A549 (cell line): ENCODE measurements at regions not wholly inside any gene's neighbourhood (a gene's known extent, or its start where the extent isn't known, plus 50 kb on each side); places are given as distances from the start of the nearest gene placed in this dataset.

Experiments used
- ATAC-seq, 2 experiments: fragments of 200-7000 bp in 1 of 2; fragments of >200 bp in 1 of 2; cut with Nextera tagmentation in 1 of 2; cut with Tn5 transposase in 1 of 2; 3 replicates each; pipeline versions ENCODE4 v1.8.0 to v1.9.1; 2018 to 2020; ENCODE audit warnings: mild to moderate bottlenecking in 1 of 2, moderate library complexity in 1 of 2
- CTCF ChIA-PET: fragments of 300-600 bp; sonication (Branson Sonifier 250); formaldehyde crosslinking; extraction: SDS; loops from one replicate; lab custom pipeline; 2021; ENCODE audit warnings: antibody characterized with exemption, inconsistent platforms; lab: Yijun Ruan, JAX
- POLR2A ChIA-PET: fragments of 350-600 bp; formaldehyde crosslinking; extraction: SDS; loops from one replicate; lab custom pipeline; 2021; ENCODE audit warnings: antibody characterized with exemption, inconsistent platforms; lab: Yijun Ruan, JAX
- DNase-seq, 2 experiments: peaks; one replicate each; pipeline versions ENCODE4 v3.0.0 to v3.0.0-alpha.2; 2011 to 2016; ENCODE audit warnings: low read depth in 1 of 2, low spot score in 1 of 2
- FAIRE-seq: peaks from 2 replicates; lab custom pipeline; 2011; peaks lifted over from hg19 to GRCh38; lab: Jason Lieb, UNC
- H3K27ac ChIP-seq, 2 experiments: fragments of >200 bp; sonication (Bioruptor Twin); formaldehyde crosslinking; 3 replicates each; pipeline ENCODE4 v1.5.1; 2016 to 2017
- H3K4me1 ChIP-seq: fragments of >200 bp; sonication (Bioruptor Twin); formaldehyde crosslinking; 3 replicates; pipeline ENCODE4 v1.6.1; 2016
- H3K4me2 ChIP-seq: fragments of >200 bp; sonication (Bioruptor Twin); formaldehyde crosslinking; 3 replicates; pipeline ENCODE4 v1.6.1; 2016
- H3K4me3 ChIP-seq: fragments of >200 bp; sonication (Bioruptor Twin); formaldehyde crosslinking; 3 replicates; pipeline ENCODE4 v1.5.1; 2016
- H3K9me3 ChIP-seq: fragments of >200 bp; sonication (Bioruptor Twin); formaldehyde crosslinking; 3 replicates; pipeline ENCODE4 v1.6.1; 2016
- CHD2 ChIP-seq: fragments of 150-350 bp; IDR thresholded peaks from 2 replicates; pipeline ENCODE4 v1.6.1; 2014; ENCODE audit warnings: low read length; ENCODE audit not compliant: partially characterized antibody
- E2F6 ChIP-seq: IDR thresholded peaks from 2 replicates; pipeline ENCODE4 v1.6.1; 2012; ENCODE audit warnings: low read depth, borderline replicate concordance
- ELK1 ChIP-seq: fragments of 150-350 bp; IDR thresholded peaks from 2 replicates; pipeline ENCODE4 v1.6.1; 2014; ENCODE audit warnings: low read depth, mild to moderate bottlenecking, low read length
- FOSB ChIP-seq: fragments of 250-450 bp; sonication (Bioruptor Pico); IDR thresholded peaks from 2 replicates; pipeline ENCODE4 v1.5.0; 2020; ENCODE audit warnings: mild to moderate bottlenecking, moderate library complexity
- HES2 ChIP-seq: fragments of >200 bp; sonication (Bioruptor Twin); formaldehyde crosslinking; IDR thresholded peaks from 2 replicates; pipeline ENCODE4 v1.6.1; 2016
- HMGXB4 ChIP-seq: fragments of 250-450 bp; sonication (Bioruptor Pico); IDR thresholded peaks from 2 replicates; pipeline ENCODE4 v1.5.0; 2021; ENCODE audit warnings: mild to moderate bottlenecking, moderate library complexity, borderline replicate concordance
- HOXB5 ChIP-seq: fragments of 250-450 bp; sonication (Bioruptor Pico); IDR thresholded peaks from 2 replicates; pipeline ENCODE4 v1.5.0; 2020; ENCODE audit warnings: mild to moderate bottlenecking, moderate library complexity
- NR3C1 ChIP-seq: fragments of >200 bp; sonication (Bioruptor Twin); formaldehyde crosslinking; IDR thresholded peaks from 3 replicates; pipeline ENCODE4 v1.6.1; 2017
- POLR2AphosphoS2 ChIP-seq: conservative IDR thresholded peaks from 2 replicates; pipeline ENCODE4 v1.6.1; 2012; ENCODE audit warnings: low read length, improper control_type of control experiment, inconsistent platforms
- RARB ChIP-seq: fragments of 250-450 bp; sonication (Bioruptor Pico); IDR thresholded peaks from 2 replicates; pipeline ENCODE4 v1.8.0; 2021; ENCODE audit warnings: mild to moderate bottlenecking, moderate library complexity
- RFX5 ChIP-seq: fragments of 450-650 bp; IDR thresholded peaks from 2 replicates; pipeline ENCODE4 v1.7.1; 2014; ENCODE audit warnings: antibody characterized with exemption, mild to moderate bottlenecking, moderate library complexity
- USF2 ChIP-seq: fragments of 450-650 bp; IDR thresholded peaks from 2 replicates; pipeline ENCODE4 v1.6.1; 2014; ENCODE audit warnings: antibody characterized with exemption
- ZNF302 ChIP-seq: fragments of 250-450 bp; sonication (Bioruptor Pico); IDR thresholded peaks from 2 replicates; pipeline ENCODE4 v1.9.0; 2021; ENCODE audit warnings: inconsistent platforms, mild to moderate bottlenecking, moderate library complexity
- ZSCAN20 ChIP-seq: fragments of 250-450 bp; sonication (Bioruptor Pico); IDR thresholded peaks from 2 replicates; pipeline ENCODE4 v1.8.0; 2022; ENCODE audit warnings: mild to moderate bottlenecking, moderate library complexity
- WGBS: methylation state at CpG from one replicate; pipeline ENCODE4 v1.1.6; 2017; ENCODE audit errors: missing lambda C conversion rate; 5-methylcytosine and 5-hydroxymethylcytosine counted together

- Histone ChIP-seq H3K9me3 (no peaks in the 10 kb centered on the region), H3K4me1 (peaks cover 27% of the 10 kb centered on the region), H3K4me2 (no peak overlapping the region), H3K4me3 (no peak overlapping the region), H3K27ac (peak overlapping the region in 1 of 2 experiments; percentile 41; a peak in 1 of 6 replicates)
- WGBS = 94% methylated on average over 2 of the region's 2 CpGs
- ATAC-seq (no peak), FAIRE-seq (no peak), DNase-seq (no peak)
- TF ChIP-seq HOXB5 (CRISPR knock-in tag) (no peak), ZSCAN20 (CRISPR knock-in tag) (no peak), E2F6 (no peak), NR3C1 (no peak), ZNF302 (CRISPR knock-in tag) (no peak), RARB (CRISPR knock-in tag) (no peak)
- POLR2A ChIA-PET = no interaction called here
- CTCF ChIA-PET = interaction anchor here (0.9 to 1.5 kb wide), 7 partner anchors 10 to 565 kb away, joined by 3 to 6 read pairs (median 4); no protein-coding TSS in a partner anchor
These were observed 237.5 kb upstream of the MKLN1 start for GRCh38 chr7:131090188-131090587.

- DNase-seq (no peak), ATAC-seq (peak in 1 of 2 experiments; percentile 9; a peak in 1 of 6 replicates)
- H3K4me2 ChIP-seq = no peak overlapping the region
- no peak for TF ChIP-seq CHD2
- TF ChIP-seq HMGXB4 (CRISPR knock-in tag) = no peak
- TF ChIP-seq HES2 = no peak
- TF ChIP-seq USF2 = no peak
- TF ChIP-seq ELK1 = no peak
- no peak for TF ChIP-seq RFX5
- no peak for TF ChIP-seq FOSB
- TF ChIP-seq, all 56 proteins: peak for 0
- H3K4me1 ChIP-seq = peaks cover 36% of the 10 kb centered on the region
- ChIA-PET CTCF (interaction anchor here (1.5 kb wide), 1 partner anchor 50 kb away, joined by 4 read pairs; no protein-coding TSS in a partner anchor), POLR2A (interaction anchor here (1.5 kb wide), 1 partner anchor 19 kb away, joined by 3 read pairs; no protein-coding TSS in a partner anchor)
- WGBS = 90% methylated on average over 7 of the region's 7 CpGs
- no peak overlapping the region for H3K4me3 ChIP-seq
- H3K27ac ChIP-seq = peak overlapping the region in 1 of 2 experiments; percentile 5; a peak in 1 of 6 replicates
- no peak for FAIRE-seq
- H3K9me3 ChIP-seq = no peaks in the 10 kb centered on the region
These were observed 236.6 kb upstream of the MKLN1 start for GRCh38 chr7:131090886-131091692.

- Histone ChIP-seq H3K9me3 (no peaks in the 10 kb centered on the region), H3K4me2 (no peak overlapping the region), H3K4me3 (no peak overlapping the region), H3K4me1 (peaks cover 46% of the 10 kb centered on the region), H3K27ac (no peak overlapping the region)
- POLR2A ChIA-PET = interaction anchor here (0.7 kb wide), 1 partner anchor 15 kb away, joined by 3 read pairs; no protein-coding TSS in a partner anchor
- no peak for DNase-seq
- ATAC-seq = peak in 1 of 2 experiments; percentile 27; a peak in 3 of 6 replicates
- TF ChIP-seq POLR2AphosphoS2 = 0 out of 2 replicates have a peak, but pooled peaks have one; percentile 13
- no peak for TF ChIP-seq USF2
- WGBS = 87% methylated on average over 11 of the region's 11 CpGs
- FAIRE-seq = no peak
- CTCF ChIA-PET = interaction anchor here (2.2 kb wide), 1 partner anchor 25 kb away, joined by 5 read pairs; no protein-coding TSS in a partner anchor
These were observed 233.0 kb upstream of the MKLN1 start for GRCh38 chr7:131094685-131095084.
